H9 (cell line): ENCODE measurements at regions not wholly inside any gene's neighbourhood (a gene's known extent, or its start where the extent isn't known, plus 50 kb on each side); places are given as distances from the start of the nearest gene placed in this dataset.

ENCODE experiments used
- DNase-seq: peaks from one replicate; pipeline ENCODE4 v3.0.0-alpha.2; 2017
- H2AFZ ChIP-seq: one replicate; pipeline ENCODE4 v1.6.1; 2013; ENCODE audit warnings: mild to moderate bottlenecking, low read length, control low read depth, moderate library complexity
- H2AK5ac ChIP-seq: 2 replicates; pipeline ENCODE4 v1.6.1; 2013; ENCODE audit warnings: low read length, control low read depth, mixed read lengths; ENCODE audit not compliant: insufficient read length
- H2BK120ac ChIP-seq: one replicate; pipeline ENCODE4 v1.6.1; 2013; ENCODE audit warnings: low read depth, mild to moderate bottlenecking, low read length, control low read depth, inconsistent platforms; ENCODE audit not compliant: poor library complexity, severe bottlenecking
- H2BK12ac ChIP-seq: 2 replicates; pipeline ENCODE4 v1.6.1; 2013; ENCODE audit warnings: low read length, control low read depth, mixed read lengths, low read depth; ENCODE audit not compliant: insufficient read length
- H2BK15ac ChIP-seq: 2 replicates; pipeline ENCODE4 v1.6.1; 2013; ENCODE audit warnings: low read depth, low read length, control low read depth
- H2BK20ac ChIP-seq: one replicate; pipeline ENCODE4 v1.6.1; 2013; ENCODE audit warnings: low read depth, mild to moderate bottlenecking, low read length, control low read depth, inconsistent platforms; ENCODE audit not compliant: poor library complexity, severe bottlenecking
- H2BK5ac ChIP-seq: 2 replicates; pipeline ENCODE4 v1.6.1; 2013; ENCODE audit warnings: low read length, control low read depth, mixed read lengths; ENCODE audit not compliant: insufficient read length
- H3K14ac ChIP-seq: 2 replicates; pipeline ENCODE4 v1.6.1; 2013; ENCODE audit warnings: low read length, control low read depth; ENCODE audit not compliant: insufficient read depth
- H3K18ac ChIP-seq: 2 replicates; pipeline ENCODE4 v1.6.1; 2013; ENCODE audit warnings: low read depth, mild to moderate bottlenecking, mixed read lengths, low read length, control low read depth; ENCODE audit not compliant: insufficient read length
- H3K23ac ChIP-seq: 2 replicates; pipeline ENCODE4 v1.6.1; 2013; ENCODE audit warnings: low read length, control low read depth, mixed read lengths, low read depth; ENCODE audit not compliant: insufficient read length
- H3K23me2 ChIP-seq: 2 replicates; pipeline ENCODE4 v1.6.1; 2013; ENCODE audit warnings: low read depth, mild to moderate bottlenecking, mixed read lengths, low read length, control low read depth; ENCODE audit not compliant: insufficient read length, poor library complexity, severe bottlenecking
- H3K27ac ChIP-seq: 2 replicates; pipeline ENCODE4 v1.5.1; 2013; ENCODE audit warnings: low read length, control low read depth, mixed read lengths, low read depth; ENCODE audit not compliant: insufficient read length
- H3K27me3 ChIP-seq: 2 replicates; pipeline ENCODE4 v1.6.1; 2013; ENCODE audit warnings: low read length, control low read depth, inconsistent platforms; ENCODE audit not compliant: insufficient read depth
- H3K4ac ChIP-seq: 2 replicates; pipeline ENCODE4 v1.6.1; 2013; ENCODE audit warnings: low read depth, mild to moderate bottlenecking, control low read depth, inconsistent platforms, low read length, moderate library complexity
- H3K4me1 ChIP-seq: 2 replicates; pipeline ENCODE4 v1.6.1; 2013; ENCODE audit warnings: low read length, control low read depth, inconsistent platforms; ENCODE audit not compliant: insufficient read depth
- H3K4me2 ChIP-seq: 2 replicates; pipeline ENCODE4 v1.6.1; 2013; ENCODE audit warnings: low read length, control low read depth, mixed read lengths; ENCODE audit not compliant: insufficient read length, insufficient read depth
- H3K56ac ChIP-seq: 2 replicates; pipeline ENCODE4 v1.6.1; 2013; ENCODE audit warnings: low read depth, mild to moderate bottlenecking, mixed read lengths, low read length, control low read depth; ENCODE audit not compliant: insufficient read length
- H3K79me1 ChIP-seq: 2 replicates; pipeline ENCODE4 v1.6.1; 2013; ENCODE audit warnings: low read depth, mild to moderate bottlenecking, moderate library complexity, low read length, control low read depth, inconsistent platforms; ENCODE audit not compliant: insufficient read depth, poor library complexity, severe bottlenecking
- H3K79me2 ChIP-seq: 2 replicates; pipeline ENCODE4 v1.6.1; 2013; ENCODE audit warnings: low read length, control low read depth, inconsistent platforms; ENCODE audit not compliant: insufficient read depth
- H3K9ac ChIP-seq: 2 replicates; pipeline ENCODE4 v1.6.1; 2013; ENCODE audit warnings: low read length, control low read depth, mixed read lengths; ENCODE audit not compliant: insufficient read length; ENCODE audit errors: extremely low read depth
- H3K9me3 ChIP-seq: one replicate; pipeline ENCODE4 v1.6.1; 2013; ENCODE audit warnings: low read depth, low read length, inconsistent platforms; ENCODE audit not compliant: control insufficient read depth
- H3T11ph ChIP-seq: one replicate; pipeline ENCODE4 v1.6.1; 2013; ENCODE audit warnings: mild to moderate bottlenecking, low read length, control low read depth, inconsistent platforms
- H4K20me1 ChIP-seq: one replicate; pipeline ENCODE4 v1.6.1; 2013; ENCODE audit not compliant: control insufficient read depth, insufficient read length, insufficient read depth
- H4K5ac ChIP-seq: 2 replicates; pipeline ENCODE4 v1.6.1; 2013; ENCODE audit warnings: low read depth, mild to moderate bottlenecking, mixed read lengths, low read length, control low read depth; ENCODE audit not compliant: insufficient read length
- H4K8ac ChIP-seq: replicated peaks from 2 replicates; pipeline ENCODE4 v1.6.1; 2013; ENCODE audit warnings: low read length, control low read depth, mixed read lengths, low read depth; ENCODE audit not compliant: insufficient read length
- H4K91ac ChIP-seq: 2 replicates; pipeline ENCODE4 v1.6.1; 2013; ENCODE audit warnings: low read depth, mild to moderate bottlenecking, moderate library complexity, mixed read lengths, low read length, control low read depth; ENCODE audit not compliant: insufficient read length
- H3K27ac Mint-ChIP-seq, 3 experiments: 2 replicates in 2 of 3; 3 replicates in 1 of 3; pipeline ENCODE4 v1.8.0; 2020 to 2021; ENCODE audit warnings: mixed read lengths in 3 of 3, mild to moderate bottlenecking in 1 of 3, moderate library complexity in 1 of 3
- H3K27me3 Mint-ChIP-seq: 2 replicates; pipeline ENCODE4 v1.8.0; 2021; ENCODE audit warnings: low read depth, mild to moderate bottlenecking, moderate library complexity, mixed read lengths
- H3K36me3 Mint-ChIP-seq, 3 experiments: 2 replicates in 2 of 3; 3 replicates in 1 of 3; pipeline ENCODE4 v1.8.0; 2020 to 2021; ENCODE audit warnings: low read depth in 3 of 3, mixed read lengths in 3 of 3; ENCODE audit not compliant: insufficient read depth in 1 of 3
- H3K4me1 Mint-ChIP-seq, 2 experiments: 2 replicates each; pipeline ENCODE4 v1.8.0; 2020; ENCODE audit warnings: mixed read lengths in 2 of 2
- H3K4me3 Mint-ChIP-seq, 2 experiments: 2 replicates in 1 of 2; 3 replicates in 1 of 2; pipeline ENCODE4 v1.8.0; 2020 to 2021; ENCODE audit warnings: mild to moderate bottlenecking in 2 of 2, mixed read lengths in 2 of 2, moderate library complexity in 1 of 2
- H3K9me3 Mint-ChIP-seq, 2 experiments: 2 replicates in 1 of 2; 3 replicates in 1 of 2; pipeline ENCODE4 v1.8.0; 2020; ENCODE audit warnings: mild to moderate bottlenecking in 2 of 2, mixed read lengths in 2 of 2, moderate library complexity in 1 of 2
- WGBS: extraction: QIAGEN DNeasy Blood & Tissue Kit; methylation state at CpG from one replicate; pipeline ENCODE4 v1.1.7; 2013; ENCODE audit warnings: missing lambda C conversion rate, low lambda C conversion rate, mixed read lengths; ENCODE audit not compliant: insufficient read length; ENCODE audit errors: extremely low coverage; 5-methylcytosine and 5-hydroxymethylcytosine counted together
- TF ChIP-seq, protein P1 (sequence below): fragments of 200-600 bp; sonication (generic); conservative IDR thresholded peaks from 3 replicates; pipeline ENCODE4 v1.8.0; 2021; ENCODE audit warnings: antibody characterized with exemption, mild to moderate bottlenecking

- H4K91ac ChIP-seq: no peak overlapping the region
- no peaks in the 10 kb centered on the region for H3K79me1 ChIP-seq
- H3T11ph ChIP-seq: no peak overlapping the region
- H4K20me1 ChIP-seq: no peaks in the 10 kb centered on the region
- Mint-ChIP-seq H3K27me3 (no peaks in the 10 kb centered on the region), H3K4me1 (peaks cover 5% of the 10 kb centered on the region in 2 experiments), H3K9me3 (no peaks in the 10 kb centered on the region; a peak in 1 of 5 replicates), H3K4me3 (no peak overlapping the region), H3K27ac (no peak overlapping the region; a peak in 1 of 7 replicates), H3K36me3 (no peaks in the 10 kb centered on the region)
- no peak overlapping the region for H3K4ac ChIP-seq
- no peak overlapping the region for H3K23ac ChIP-seq
- no peak overlapping the region for H3K14ac ChIP-seq
- no peak overlapping the region for H4K8ac ChIP-seq
- H2BK12ac ChIP-seq: no peak overlapping the region
- TF ChIP-seq, protein P1, sequence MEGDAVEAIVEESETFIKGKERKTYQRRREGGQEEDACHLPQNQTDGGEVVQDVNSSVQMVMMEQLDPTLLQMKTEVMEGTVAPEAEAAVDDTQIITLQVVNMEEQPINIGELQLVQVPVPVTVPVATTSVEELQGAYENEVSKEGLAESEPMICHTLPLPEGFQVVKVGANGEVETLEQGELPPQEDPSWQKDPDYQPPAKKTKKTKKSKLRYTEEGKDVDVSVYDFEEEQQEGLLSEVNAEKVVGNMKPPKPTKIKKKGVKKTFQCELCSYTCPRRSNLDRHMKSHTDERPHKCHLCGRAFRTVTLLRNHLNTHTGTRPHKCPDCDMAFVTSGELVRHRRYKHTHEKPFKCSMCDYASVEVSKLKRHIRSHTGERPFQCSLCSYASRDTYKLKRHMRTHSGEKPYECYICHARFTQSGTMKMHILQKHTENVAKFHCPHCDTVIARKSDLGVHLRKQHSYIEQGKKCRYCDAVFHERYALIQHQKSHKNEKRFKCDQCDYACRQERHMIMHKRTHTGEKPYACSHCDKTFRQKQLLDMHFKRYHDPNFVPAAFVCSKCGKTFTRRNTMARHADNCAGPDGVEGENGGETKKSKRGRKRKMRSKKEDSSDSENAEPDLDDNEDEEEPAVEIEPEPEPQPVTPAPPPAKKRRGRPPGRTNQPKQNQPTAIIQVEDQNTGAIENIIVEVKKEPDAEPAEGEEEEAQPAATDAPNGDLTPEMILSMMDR: no peak
- H3K56ac ChIP-seq: no peak overlapping the region
- H2BK15ac ChIP-seq: no peak overlapping the region
- WGBS: no CpG with 5 or more reads among the region's 4 CpGs
- no peak overlapping the region for H2BK5ac ChIP-seq
- no peak overlapping the region for H3K27ac ChIP-seq
- no peak overlapping the region for H3K18ac ChIP-seq
- H4K5ac ChIP-seq: no peak overlapping the region
- no peak overlapping the region for H2BK20ac ChIP-seq
- H3K4me1 ChIP-seq: peaks cover 5% of the 10 kb centered on the region; the same call in 1 of the 2 replicates
- no peaks in the 10 kb centered on the region for H3K23me2 ChIP-seq
- no peak for DNase-seq
- no peak overlapping the region for H3K9ac ChIP-seq
- no peaks in the 10 kb centered on the region for H3K9me3 ChIP-seq
- H2AFZ ChIP-seq: no peak overlapping the region
- H3K27me3 ChIP-seq: no peaks in the 10 kb centered on the region
- H2BK120ac ChIP-seq: no peak overlapping the region
- H2AK5ac ChIP-seq: no peak overlapping the region
- no peak overlapping the region for H3K4me2 ChIP-seq
- no peaks in the 10 kb centered on the region for H3K79me2 ChIP-seq
Measured at GRCh38 chr20:11017446-11017845, 343.6 kb upstream of the JAG1 start.
